ENCODE measurements at regions not wholly inside any gene's neighbourhood (a gene's known extent, or its start where the extent isn't known, plus 50 kb on each side); places are given as distances from the start of the nearest gene placed in this dataset.
A peak's percentile ranks its signal among the peaks of the same experiment; 100 is the strongest.
"Not testable (repeated sequence)": the region's sequence is repeated elsewhere in the genome, so short reads cannot be mapped to it uniquely, and the experiment has no call there.

DNA sequence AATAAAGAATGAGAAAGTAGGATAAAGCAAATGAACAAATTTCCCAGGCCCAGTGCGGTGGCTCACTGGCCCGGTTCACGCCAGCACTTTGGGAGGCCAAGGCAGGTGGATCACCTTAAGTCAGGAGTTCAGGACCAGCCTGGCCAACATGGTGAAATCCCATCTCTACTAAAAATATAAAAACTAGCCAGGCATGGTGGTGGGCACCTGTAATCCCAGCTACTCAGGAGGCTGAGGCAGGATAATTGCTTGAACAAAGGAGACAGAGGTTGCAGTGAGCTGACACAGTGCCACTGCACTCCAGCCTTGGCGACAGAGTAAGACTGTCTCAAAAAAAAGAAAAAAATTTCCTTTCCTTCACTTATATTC, 104.5 kb upstream of the PRSS16 start:
- not testable (repeated sequence) for H3K27ac ChIP-seq (ENCODE audit: low read length); H3K36me3 ChIP-seq (ENCODE audit: control insufficient read depth in 1 of 2, insufficient read depth in 2 of 2, low read length in 2 of 2); H3K4me3 ChIP-seq (ENCODE audit: low read depth in 1 of 2, low read length in 2 of 2); H3K27me3 ChIP-seq (ENCODE audit: low read depth, low read length); H3K9me3 ChIP-seq (ENCODE audit: control insufficient read depth in 1 of 2, low read length in 2 of 2)
- peaks cover 0 to 20% of the 10 kb centered on the region in 2 donors for H3K4me1 ChIP-seq (ENCODE audit: control insufficient read depth in 1 of 2, insufficient read depth in 2 of 2, low read length in 2 of 2)

DNA sequence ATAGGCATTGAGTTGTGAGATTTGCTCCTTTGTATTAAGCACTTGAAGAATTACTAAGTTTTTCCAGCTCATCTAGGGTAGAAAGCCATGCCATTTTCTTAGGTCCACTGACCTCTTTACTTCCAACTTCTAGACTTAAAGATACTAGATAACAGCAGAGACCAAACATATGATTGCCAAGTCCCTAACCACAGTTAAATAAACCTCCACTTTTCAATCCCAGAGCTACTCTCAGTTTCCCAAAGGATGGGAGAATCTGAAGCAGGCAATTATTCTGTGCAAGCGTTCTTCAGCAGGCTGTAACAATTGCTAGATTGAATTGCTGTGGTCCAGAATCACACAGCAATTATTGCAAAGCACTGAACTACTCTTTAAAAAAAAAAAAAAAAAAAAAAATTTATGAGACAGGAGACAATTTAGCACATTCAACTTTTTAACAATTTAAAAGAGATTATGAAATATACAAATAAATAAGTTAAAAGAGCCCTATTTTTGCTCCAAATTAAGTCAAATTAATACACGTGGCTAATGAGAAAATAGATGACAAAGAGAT, 104.0 kb upstream of the PRSS16 start:
- no peaks in the 10 kb centered on the region for H3K36me3 ChIP-seq (ENCODE audit: control insufficient read depth in 1 of 2, insufficient read depth in 2 of 2, low read length in 2 of 2)
- H3K27ac ChIP-seq (ENCODE audit: low read length): no peak overlapping the region
- H3K27me3 ChIP-seq (ENCODE audit: low read depth, low read length): no peaks in the 10 kb centered on the region
- peaks cover 0 to 20% of the 10 kb centered on the region in 2 donors for H3K4me1 ChIP-seq (ENCODE audit: control insufficient read depth in 1 of 2, insufficient read depth in 2 of 2, low read length in 2 of 2)
- H3K9me3 ChIP-seq (ENCODE audit: control insufficient read depth in 1 of 2, low read length in 2 of 2): no peaks in the 10 kb centered on the region
- H3K4me3 ChIP-seq (ENCODE audit: low read depth in 1 of 2, low read length in 2 of 2): no peak overlapping the region

DNA sequence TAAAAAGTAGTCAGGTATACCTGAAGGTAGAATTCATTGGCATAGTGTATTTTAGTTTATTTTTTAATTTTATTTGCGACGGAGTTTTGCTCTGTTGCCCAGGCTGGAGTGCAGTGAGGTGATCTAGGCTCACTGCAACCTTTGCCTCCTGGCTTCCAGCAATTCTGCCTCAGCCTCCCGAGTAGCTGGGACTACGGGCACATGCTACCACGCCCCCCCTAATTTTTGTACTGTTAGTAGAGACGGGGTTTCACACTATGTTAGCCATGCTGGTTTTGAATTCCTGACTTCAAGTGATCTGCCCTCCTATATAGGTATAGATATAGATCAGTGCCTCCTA, 102.8 kb upstream of the PRSS16 start:
- no peaks in the 10 kb centered on the region for H3K27me3 ChIP-seq (ENCODE audit: low read depth, low read length)
- H3K36me3 ChIP-seq (ENCODE audit: control insufficient read depth in 1 of 2, insufficient read depth in 2 of 2, low read length in 2 of 2): no peaks in the 10 kb centered on the region
- peak overlapping the region; percentile 99 for H3K27ac ChIP-seq (ENCODE audit: low read length)
- H3K4me1 ChIP-seq (ENCODE audit: control insufficient read depth in 1 of 2, insufficient read depth in 2 of 2, low read length in 2 of 2): peaks cover 0 to 18% of the 10 kb centered on the region in 2 donors
- H3K9me3 ChIP-seq (ENCODE audit: control insufficient read depth in 1 of 2, low read length in 2 of 2): no peaks in the 10 kb centered on the region
- H3K4me3 ChIP-seq (ENCODE audit: low read depth in 1 of 2, low read length in 2 of 2): peak overlapping the region in 1 of 2 donors; percentile 73

DNA sequence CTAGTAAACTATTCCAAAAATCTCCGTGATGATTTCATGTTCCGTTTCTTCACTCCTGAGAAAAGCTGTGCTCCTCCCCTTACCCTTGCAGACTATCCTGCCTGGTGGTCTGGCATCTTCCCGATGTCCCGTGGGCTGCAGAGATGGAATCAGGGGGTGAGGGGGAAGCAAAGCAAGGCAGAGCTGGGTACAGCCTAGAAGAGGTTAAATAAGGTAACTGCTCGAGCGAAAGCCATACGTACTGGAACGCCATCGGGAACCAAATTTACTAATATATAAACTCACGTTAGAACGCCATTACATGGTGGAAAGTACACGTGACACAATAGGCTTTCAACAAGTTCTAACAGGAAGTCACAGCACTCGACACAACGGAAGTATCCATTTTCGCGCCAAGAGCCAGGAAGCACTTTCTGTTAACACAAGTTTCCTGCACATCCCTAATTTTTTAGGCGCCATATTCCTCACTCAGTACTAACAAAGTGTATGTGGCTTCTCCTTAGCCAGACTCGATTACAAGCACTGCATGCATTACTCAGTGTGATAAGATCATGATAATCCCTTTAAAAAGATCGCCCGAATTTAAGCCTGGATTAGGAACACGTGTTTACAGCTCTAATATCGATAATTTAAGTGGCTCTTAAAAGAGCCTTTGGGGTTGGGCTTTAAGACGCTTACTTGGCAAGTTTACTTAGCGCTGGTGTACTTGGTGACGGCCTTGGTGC, 101.6 kb upstream of the PRSS16 start:
- H3K36me3 ChIP-seq (ENCODE audit: control insufficient read depth in 1 of 2, insufficient read depth in 2 of 2, low read length in 2 of 2): no peaks in the 10 kb centered on the region
- H3K27me3 ChIP-seq (ENCODE audit: low read depth, low read length): no peaks in the 10 kb centered on the region
- H3K4me1 ChIP-seq (ENCODE audit: control insufficient read depth in 1 of 2, insufficient read depth in 2 of 2, low read length in 2 of 2): peaks cover 0 to 13% of the 10 kb centered on the region in 2 donors
- H3K4me3 ChIP-seq (ENCODE audit: low read depth in 1 of 2, low read length in 2 of 2): peak overlapping the region; percentile 73 to 98
- H3K9me3 ChIP-seq (ENCODE audit: control insufficient read depth in 1 of 2, low read length in 2 of 2): no peaks in the 10 kb centered on the region
- peak overlapping the region; percentile 99 for H3K27ac ChIP-seq (ENCODE audit: low read length)

DNA sequence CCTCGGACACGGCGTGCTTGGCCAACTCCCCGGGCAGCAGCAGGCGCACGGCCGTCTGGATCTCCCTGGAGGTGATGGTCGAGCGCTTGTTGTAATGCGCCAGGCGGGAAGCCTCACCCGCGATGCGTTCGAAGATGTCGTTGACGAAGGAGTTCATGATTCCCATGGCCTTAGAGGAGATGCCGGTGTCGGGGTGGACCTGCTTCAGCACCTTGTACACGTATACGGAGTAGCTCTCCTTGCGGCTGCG, 101.1 kb upstream of the PRSS16 start:
- H3K36me3 ChIP-seq (ENCODE audit: control insufficient read depth in 1 of 2, insufficient read depth in 2 of 2, low read length in 2 of 2); H3K27me3 ChIP-seq (ENCODE audit: low read depth, low read length); H3K9me3 ChIP-seq (ENCODE audit: control insufficient read depth in 1 of 2, low read length in 2 of 2): not testable (repeated sequence)
- H3K27ac ChIP-seq (ENCODE audit: low read length): peak overlapping the region; percentile 99
- peak overlapping the region; percentile 73 to 98 for H3K4me3 ChIP-seq (ENCODE audit: low read depth in 1 of 2, low read length in 2 of 2)
- peaks cover 0 to 13% of the 10 kb centered on the region in 2 donors for H3K4me1 ChIP-seq (ENCODE audit: control insufficient read depth in 1 of 2, insufficient read depth in 2 of 2, low read length in 2 of 2)

DNA sequence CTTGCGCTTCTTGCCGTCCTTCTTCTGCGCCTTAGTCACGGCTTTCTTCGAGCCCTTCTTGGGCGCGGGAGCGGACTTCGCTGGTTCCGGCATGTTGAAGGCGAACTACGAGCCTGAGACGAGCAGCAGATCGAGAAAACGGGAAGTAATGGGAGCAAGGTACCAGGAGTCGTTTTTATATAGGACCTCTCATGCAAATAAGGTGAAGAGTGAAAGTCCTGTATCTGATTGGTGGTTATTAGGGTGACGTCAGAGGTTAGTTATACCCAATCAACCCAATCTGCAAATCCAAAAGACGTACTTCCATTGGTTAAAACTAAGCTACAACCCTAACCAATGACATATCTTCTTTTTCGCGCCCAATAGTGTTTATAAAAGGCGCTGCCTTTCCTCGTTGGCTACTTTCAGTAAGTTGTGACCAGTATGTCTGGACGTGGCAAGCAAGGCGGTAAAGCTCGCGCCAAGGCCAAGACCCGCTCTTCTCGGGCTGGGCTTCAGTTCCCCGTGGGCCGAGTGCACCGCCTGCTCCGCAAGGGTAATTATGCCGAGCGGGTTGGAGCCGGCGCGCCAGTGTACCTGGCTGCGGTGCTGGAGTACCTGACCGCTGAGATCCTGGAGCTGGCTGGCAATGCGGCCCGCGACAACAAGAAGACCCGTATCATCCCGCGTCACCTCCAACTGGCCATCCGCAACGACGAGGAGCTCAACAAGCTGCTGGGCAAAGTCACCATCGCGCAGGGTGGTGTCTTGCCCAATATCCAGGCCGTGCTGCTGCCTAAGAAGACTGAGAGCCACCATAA, 100.6 kb upstream of the PRSS16 start:
- peak overlapping the region; percentile 73 to 98 for H3K4me3 ChIP-seq (ENCODE audit: low read depth in 1 of 2, low read length in 2 of 2)
- peak overlapping the region; percentile 99 for H3K27ac ChIP-seq (ENCODE audit: low read length)
- H3K9me3 ChIP-seq (ENCODE audit: control insufficient read depth in 1 of 2, low read length in 2 of 2): no peaks in the 10 kb centered on the region
- H3K4me1 ChIP-seq (ENCODE audit: control insufficient read depth in 1 of 2, insufficient read depth in 2 of 2, low read length in 2 of 2): peaks cover 0 to 13% of the 10 kb centered on the region in 2 donors
- H3K27me3 ChIP-seq (ENCODE audit: low read depth, low read length): no peaks in the 10 kb centered on the region
- no peaks in the 10 kb centered on the region for H3K36me3 ChIP-seq (ENCODE audit: control insufficient read depth in 1 of 2, insufficient read depth in 2 of 2, low read length in 2 of 2)

DNA sequence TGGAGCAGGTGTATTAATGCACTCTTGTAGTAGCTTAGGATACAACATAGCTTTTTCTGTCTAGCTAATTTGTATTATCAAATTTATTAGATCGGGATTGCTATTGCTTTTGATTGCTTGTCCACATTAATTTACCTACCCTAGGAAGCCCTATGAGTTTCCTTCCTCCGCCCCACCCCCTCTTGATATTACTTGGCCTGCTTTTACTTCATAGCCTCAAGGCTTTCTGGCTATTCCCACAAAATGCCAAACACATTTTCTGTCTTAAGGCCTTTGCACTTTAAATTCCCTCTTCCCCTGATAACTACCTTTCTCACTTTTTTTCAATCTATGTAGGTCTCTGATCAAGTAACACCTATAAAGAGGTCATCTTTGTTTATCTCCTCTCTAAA, 99.1 kb upstream of the PRSS16 start:
- Histone ChIP-seq H3K4me3 (ENCODE audit: low read depth in 1 of 2, low read length in 2 of 2) (no peak overlapping the region), H3K4me1 (ENCODE audit: control insufficient read depth in 1 of 2, insufficient read depth in 2 of 2, low read length in 2 of 2) (peaks cover 0 to 13% of the 10 kb centered on the region in 2 donors), H3K27me3 (ENCODE audit: low read depth, low read length) (no peaks in the 10 kb centered on the region), H3K9me3 (ENCODE audit: control insufficient read depth in 1 of 2, low read length in 2 of 2) (no peaks in the 10 kb centered on the region), H3K36me3 (ENCODE audit: control insufficient read depth in 1 of 2, insufficient read depth in 2 of 2, low read length in 2 of 2) (no peaks in the 10 kb centered on the region), H3K27ac (ENCODE audit: low read length) (no peak overlapping the region)

DNA sequence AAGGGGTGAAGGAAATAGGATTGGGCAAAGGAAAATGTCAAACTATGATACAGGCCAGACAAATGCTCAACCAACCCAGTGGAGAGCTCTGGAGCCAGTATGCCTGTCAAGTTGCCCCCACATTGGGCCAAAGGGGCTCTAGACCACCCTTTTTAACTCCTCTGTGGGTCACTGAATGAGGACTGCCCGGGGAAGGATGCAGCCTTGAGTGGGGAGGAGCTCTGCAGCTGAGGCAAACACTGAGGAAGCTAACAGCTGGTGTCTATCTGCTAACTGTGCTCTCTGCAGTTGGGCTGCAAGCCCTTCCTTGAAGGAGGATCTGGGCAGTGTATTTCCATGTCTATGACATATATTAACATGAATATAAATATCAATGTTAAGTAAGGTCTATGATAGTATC, 98.4 kb upstream of the PRSS16 start:
- Histone ChIP-seq H3K4me1 (ENCODE audit: control insufficient read depth in 1 of 2, insufficient read depth in 2 of 2, low read length in 2 of 2) (peaks cover 0 to 13% of the 10 kb centered on the region in 2 donors), H3K27ac (ENCODE audit: low read length) (no peak overlapping the region), H3K36me3 (ENCODE audit: control insufficient read depth in 1 of 2, insufficient read depth in 2 of 2, low read length in 2 of 2) (no peaks in the 10 kb centered on the region), H3K9me3 (ENCODE audit: control insufficient read depth in 1 of 2, low read length in 2 of 2) (no peaks in the 10 kb centered on the region), H3K4me3 (ENCODE audit: low read depth in 1 of 2, low read length in 2 of 2) (no peak overlapping the region), H3K27me3 (ENCODE audit: low read depth, low read length) (no peaks in the 10 kb centered on the region)

DNA sequence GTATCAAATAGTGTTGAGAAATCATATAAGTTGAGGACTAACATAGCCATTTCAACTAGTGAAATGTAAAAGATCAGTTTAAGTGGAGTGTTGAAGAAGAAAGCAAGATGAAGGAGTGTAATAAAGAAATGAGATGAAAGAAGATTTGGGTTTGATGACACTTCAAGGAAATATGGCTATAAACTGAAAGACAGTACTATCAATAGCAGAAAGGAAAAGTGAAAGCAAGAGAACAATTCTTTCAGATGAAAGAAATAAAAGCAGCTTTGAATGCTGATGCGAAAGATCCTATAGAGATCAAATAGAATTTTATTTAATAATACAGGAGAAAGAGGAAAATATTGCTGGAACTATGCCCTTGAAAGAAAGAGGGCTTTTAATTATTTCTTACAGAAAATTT, 92.8 kb upstream of the PRSS16 start:
- Histone ChIP-seq H3K4me1 (ENCODE audit: control insufficient read depth in 1 of 2, insufficient read depth in 2 of 2, low read length in 2 of 2) (peaks cover 4 to 9% of the 10 kb centered on the region in 2 donors), H3K27ac (ENCODE audit: low read length) (no peak overlapping the region), H3K36me3 (ENCODE audit: control insufficient read depth in 1 of 2, insufficient read depth in 2 of 2, low read length in 2 of 2) (no peaks in the 10 kb centered on the region), H3K4me3 (ENCODE audit: low read depth in 1 of 2, low read length in 2 of 2) (no peak overlapping the region), H3K27me3 (ENCODE audit: low read depth, low read length) (no peaks in the 10 kb centered on the region), H3K9me3 (ENCODE audit: control insufficient read depth in 1 of 2, low read length in 2 of 2) (no peaks in the 10 kb centered on the region)

DNA sequence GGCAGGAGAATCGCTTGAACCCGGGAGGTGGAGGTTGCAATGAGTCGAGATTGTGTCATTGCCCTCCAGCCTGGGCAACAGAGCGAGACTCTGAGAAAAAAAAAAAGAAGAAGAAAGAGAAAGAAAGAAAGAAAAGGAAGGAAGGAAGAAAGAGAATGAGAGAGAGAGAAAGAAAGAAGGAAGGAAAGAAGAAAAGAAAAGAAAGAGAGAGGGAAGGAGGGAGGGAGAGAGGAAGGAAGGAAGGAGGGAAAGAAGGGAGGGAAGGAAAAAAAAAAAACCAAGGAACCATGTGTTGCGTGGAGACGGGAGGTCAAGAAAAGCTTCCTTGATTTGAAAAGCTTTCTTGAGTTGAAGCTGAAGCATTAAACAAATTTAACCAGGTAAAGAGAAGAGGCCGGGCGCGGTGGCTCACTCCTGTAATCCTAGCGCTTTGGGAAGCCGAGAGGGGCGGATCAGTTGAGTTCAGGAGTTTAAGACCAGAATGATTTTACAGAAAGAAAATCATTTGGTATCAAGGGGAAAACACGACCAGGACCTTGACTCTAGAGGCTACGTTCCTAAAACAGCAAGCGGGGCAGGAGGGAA, 90.5 kb upstream of the PRSS16 start:
- H3K4me3 ChIP-seq (ENCODE audit: low read depth in 1 of 2, low read length in 2 of 2): peak overlapping the region; percentile 54 to 81
- no peaks in the 10 kb centered on the region for H3K9me3 ChIP-seq (ENCODE audit: control insufficient read depth in 1 of 2, low read length in 2 of 2)
- no peak overlapping the region for H3K27ac ChIP-seq (ENCODE audit: low read length)
- no peaks in the 10 kb centered on the region for H3K27me3 ChIP-seq (ENCODE audit: low read depth, low read length)
- no peaks in the 10 kb centered on the region for H3K36me3 ChIP-seq (ENCODE audit: control insufficient read depth in 1 of 2, insufficient read depth in 2 of 2, low read length in 2 of 2)
- peaks cover 4 to 9% of the 10 kb centered on the region in 2 donors for H3K4me1 ChIP-seq (ENCODE audit: control insufficient read depth in 1 of 2, insufficient read depth in 2 of 2, low read length in 2 of 2)

DNA sequence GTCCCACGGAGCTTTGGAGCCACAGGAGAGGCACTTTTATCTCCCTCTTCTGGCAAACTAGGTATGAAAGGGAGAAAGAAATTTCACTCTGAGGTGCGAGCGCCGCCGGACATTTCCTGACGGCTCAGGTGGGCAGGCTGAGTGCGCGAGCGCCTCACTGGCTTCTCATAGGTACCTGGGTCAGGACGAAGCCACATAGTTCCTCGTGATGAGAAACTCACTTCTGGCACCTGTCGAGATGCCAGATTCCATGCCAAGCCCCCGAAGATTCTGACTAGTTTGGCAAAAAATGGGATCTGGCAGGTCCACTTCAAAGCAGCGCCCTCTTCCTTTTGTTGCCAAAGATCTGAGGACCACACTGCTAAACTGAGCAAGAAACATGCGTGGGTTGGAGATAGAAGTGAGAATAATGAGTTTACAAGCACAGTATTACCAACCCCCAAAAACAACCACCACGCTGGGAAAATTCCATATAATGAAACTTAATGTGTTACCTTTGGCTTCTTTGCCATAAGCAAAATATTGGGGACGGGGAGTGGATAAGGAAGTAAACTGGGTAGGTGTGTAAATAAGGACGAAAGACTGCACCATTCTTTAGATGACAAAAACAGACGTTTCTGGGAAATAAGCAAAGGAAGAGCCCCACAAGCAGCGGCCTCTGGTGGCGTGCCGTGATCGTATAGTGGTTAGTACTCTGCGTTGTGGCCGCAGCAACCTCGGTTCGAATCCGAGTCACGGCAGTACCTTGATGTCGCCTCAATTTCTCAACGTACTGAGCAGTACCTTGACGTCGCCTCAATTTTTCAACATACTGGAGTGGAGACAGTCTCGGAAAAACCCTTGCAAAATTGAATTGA, 89.8 kb upstream of the PRSS16 start:
- no peaks in the 10 kb centered on the region for H3K36me3 ChIP-seq (ENCODE audit: control insufficient read depth in 1 of 2, insufficient read depth in 2 of 2, low read length in 2 of 2)
- no peaks in the 10 kb centered on the region for H3K9me3 ChIP-seq (ENCODE audit: control insufficient read depth in 1 of 2, low read length in 2 of 2)
- no peaks in the 10 kb centered on the region for H3K27me3 ChIP-seq (ENCODE audit: low read depth, low read length)
- H3K27ac ChIP-seq (ENCODE audit: low read length): no peak overlapping the region
- peak overlapping the region; percentile 54 to 81 for H3K4me3 ChIP-seq (ENCODE audit: low read depth in 1 of 2, low read length in 2 of 2)
- peaks cover 4 to 9% of the 10 kb centered on the region in 2 donors for H3K4me1 ChIP-seq (ENCODE audit: control insufficient read depth in 1 of 2, insufficient read depth in 2 of 2, low read length in 2 of 2)
